GM23338 (cell line): ENCODE measurements at regions not wholly inside any gene's neighbourhood (a gene's known extent, or its start where the extent isn't known, plus 50 kb on each side); places are given as distances from the start of the nearest gene placed in this dataset.

Source experiments
- CREB1 ChIP-seq: fragments of 250-450 bp; sonication (Bioruptor Pico); IDR thresholded peaks from 2 replicates; pipeline ENCODE4 v1.5.0; 2020; ENCODE audit warnings: low read depth, mild to moderate bottlenecking, moderate library complexity
- ETS1 ChIP-seq: IDR thresholded peaks from 2 replicates; pipeline ENCODE4 v1.6.1; 2016; ENCODE audit warnings: antibody characterized with exemption
- EZH2 ChIP-seq: fragments of 200-600 bp; sonication (generic); IDR thresholded peaks from one replicate; pipeline ENCODE4 v1.8.0; 2017; ENCODE audit warnings: antibody characterized with exemption, mild to moderate bottlenecking, low read depth; ENCODE audit not compliant: unreplicated experiment
- JUNB ChIP-seq: IDR thresholded peaks from one replicate; pipeline ENCODE4 v1.6.1; 2016; ENCODE audit warnings: antibody characterized with exemption; ENCODE audit not compliant: unreplicated experiment
- NANOG ChIP-seq: IDR thresholded peaks from 2 replicates; pipeline ENCODE4 v1.6.1; 2016; ENCODE audit warnings: antibody characterized with exemption, borderline replicate concordance
- POLR2AphosphoS5 ChIP-seq: IDR thresholded peaks from 2 replicates; pipeline ENCODE4 v1.6.1; 2016; ENCODE audit warnings: antibody characterized with exemption, low read depth
- ZNF114 ChIP-seq: fragments of 250-450 bp; sonication (Bioruptor Pico); IDR thresholded peaks from 2 replicates; pipeline ENCODE4 v1.5.0; 2020; ENCODE audit warnings: mild to moderate bottlenecking, moderate library complexity
- ZNF462 ChIP-seq: fragments of 250-450 bp; sonication (Bioruptor Pico); IDR thresholded peaks from 2 replicates; pipeline ENCODE4 v1.5.0; 2020; ENCODE audit warnings: mild to moderate bottlenecking, moderate library complexity
- TF ChIP-seq, protein P1 (sequence below), 2 experiments: fragments of 200-600 bp in 1 of 2; sonication (generic) in 1 of 2; conservative IDR thresholded peaks; 2 replicates each; pipeline versions ENCODE4 v1.5.1 to v1.6.1; 2016 to 2017; ENCODE audit warnings: antibody characterized with exemption in 2 of 2, low read depth in 2 of 2, mild to moderate bottlenecking in 2 of 2, moderate library complexity in 1 of 2
- TF ChIP-seq, protein P2 (sequence below): IDR thresholded peaks from one replicate; pipeline ENCODE4 v1.6.1; 2018; ENCODE audit warnings: antibody characterized with exemption; ENCODE audit not compliant: unreplicated experiment

- TF ChIP-seq, protein P1, sequence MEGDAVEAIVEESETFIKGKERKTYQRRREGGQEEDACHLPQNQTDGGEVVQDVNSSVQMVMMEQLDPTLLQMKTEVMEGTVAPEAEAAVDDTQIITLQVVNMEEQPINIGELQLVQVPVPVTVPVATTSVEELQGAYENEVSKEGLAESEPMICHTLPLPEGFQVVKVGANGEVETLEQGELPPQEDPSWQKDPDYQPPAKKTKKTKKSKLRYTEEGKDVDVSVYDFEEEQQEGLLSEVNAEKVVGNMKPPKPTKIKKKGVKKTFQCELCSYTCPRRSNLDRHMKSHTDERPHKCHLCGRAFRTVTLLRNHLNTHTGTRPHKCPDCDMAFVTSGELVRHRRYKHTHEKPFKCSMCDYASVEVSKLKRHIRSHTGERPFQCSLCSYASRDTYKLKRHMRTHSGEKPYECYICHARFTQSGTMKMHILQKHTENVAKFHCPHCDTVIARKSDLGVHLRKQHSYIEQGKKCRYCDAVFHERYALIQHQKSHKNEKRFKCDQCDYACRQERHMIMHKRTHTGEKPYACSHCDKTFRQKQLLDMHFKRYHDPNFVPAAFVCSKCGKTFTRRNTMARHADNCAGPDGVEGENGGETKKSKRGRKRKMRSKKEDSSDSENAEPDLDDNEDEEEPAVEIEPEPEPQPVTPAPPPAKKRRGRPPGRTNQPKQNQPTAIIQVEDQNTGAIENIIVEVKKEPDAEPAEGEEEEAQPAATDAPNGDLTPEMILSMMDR (conservative IDR thresholded peaks at IDR 0.05; ENCODE audit: low read depth in 2 of 2) = no peak
- TF ChIP-seq, protein P2, sequence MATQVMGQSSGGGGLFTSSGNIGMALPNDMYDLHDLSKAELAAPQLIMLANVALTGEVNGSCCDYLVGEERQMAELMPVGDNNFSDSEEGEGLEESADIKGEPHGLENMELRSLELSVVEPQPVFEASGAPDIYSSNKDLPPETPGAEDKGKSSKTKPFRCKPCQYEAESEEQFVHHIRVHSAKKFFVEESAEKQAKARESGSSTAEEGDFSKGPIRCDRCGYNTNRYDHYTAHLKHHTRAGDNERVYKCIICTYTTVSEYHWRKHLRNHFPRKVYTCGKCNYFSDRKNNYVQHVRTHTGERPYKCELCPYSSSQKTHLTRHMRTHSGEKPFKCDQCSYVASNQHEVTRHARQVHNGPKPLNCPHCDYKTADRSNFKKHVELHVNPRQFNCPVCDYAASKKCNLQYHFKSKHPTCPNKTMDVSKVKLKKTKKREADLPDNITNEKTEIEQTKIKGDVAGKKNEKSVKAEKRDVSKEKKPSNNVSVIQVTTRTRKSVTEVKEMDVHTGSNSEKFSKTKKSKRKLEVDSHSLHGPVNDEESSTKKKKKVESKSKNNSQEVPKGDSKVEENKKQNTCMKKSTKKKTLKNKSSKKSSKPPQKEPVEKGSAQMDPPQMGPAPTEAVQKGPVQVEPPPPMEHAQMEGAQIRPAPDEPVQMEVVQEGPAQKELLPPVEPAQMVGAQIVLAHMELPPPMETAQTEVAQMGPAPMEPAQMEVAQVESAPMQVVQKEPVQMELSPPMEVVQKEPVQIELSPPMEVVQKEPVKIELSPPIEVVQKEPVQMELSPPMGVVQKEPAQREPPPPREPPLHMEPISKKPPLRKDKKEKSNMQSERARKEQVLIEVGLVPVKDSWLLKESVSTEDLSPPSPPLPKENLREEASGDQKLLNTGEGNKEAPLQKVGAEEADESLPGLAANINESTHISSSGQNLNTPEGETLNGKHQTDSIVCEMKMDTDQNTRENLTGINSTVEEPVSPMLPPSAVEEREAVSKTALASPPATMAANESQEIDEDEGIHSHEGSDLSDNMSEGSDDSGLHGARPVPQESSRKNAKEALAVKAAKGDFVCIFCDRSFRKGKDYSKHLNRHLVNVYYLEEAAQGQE = no peak
- TF ChIP-seq EZH2 (no peak), ETS1 (no peak), CREB1 (no peak), POLR2AphosphoS5 (no peak), JUNB (no peak), ZNF114 (CRISPR knock-in tag) (no peak), ZNF462 (CRISPR knock-in tag) (no peak), NANOG (no peak)
These were observed 145.2 kb downstream of the CEBPB start for GRCh38 chr20:50335866-50336265.
